Liver (tissue), 8 donors: ENCODE measurements at regions not wholly inside any gene's neighbourhood (a gene's known extent, or its start where the extent isn't known, plus 50 kb on each side); places are given as distances from the start of the nearest gene placed in this dataset.

Experiments used
- DNase-seq: peaks from one replicate; pipeline ENCODE4 v3.0.0-alpha.2; 2017; ENCODE audit warnings: low spot score
- H3K27ac ChIP-seq, 2 donors: one replicate each; pipeline ENCODE4 v1.7.0; 2013; ENCODE audit warnings: inconsistent platforms in 2 of 2, low read length in 2 of 2, control low read depth in 1 of 2, low read depth in 1 of 2, mild to moderate bottlenecking in 1 of 2
- H3K27me3 ChIP-seq, 4 donors: one replicate each; pipeline versions ENCODE4 v1.6.1 to v1.7.0; 2013; ENCODE audit warnings: low read length in 3 of 4, inconsistent platforms in 1 of 4, mild to moderate bottlenecking in 1 of 4, moderate library complexity in 1 of 4; ENCODE audit not compliant: control insufficient read depth in 4 of 4, insufficient read depth in 4 of 4
- H3K36me3 ChIP-seq, 4 donors: one replicate each; pipeline versions ENCODE4 v1.6.1 to v1.7.0; 2013; ENCODE audit warnings: low read length in 3 of 4, mild to moderate bottlenecking in 3 of 4, low read depth in 1 of 4, moderate library complexity in 1 of 4; ENCODE audit not compliant: control insufficient read depth in 4 of 4, insufficient read depth in 3 of 4
- H3K4me1 ChIP-seq, 4 donors: one replicate each; pipeline versions ENCODE4 v1.6.1 to v1.7.0; 2013; ENCODE audit warnings: low read length in 3 of 4, mild to moderate bottlenecking in 3 of 4, moderate library complexity in 1 of 4; ENCODE audit not compliant: control insufficient read depth in 4 of 4, insufficient read depth in 4 of 4
- H3K4me3 ChIP-seq, 3 donors: one replicate each; pipeline versions ENCODE4 v1.6.1 to v1.7.0; 2013; ENCODE audit warnings: low read length in 3 of 3, control low read depth in 1 of 3, low read depth in 1 of 3, mild to moderate bottlenecking in 1 of 3
- H3K9ac ChIP-seq, 2 donors: one replicate each; pipeline ENCODE4 v1.7.0; 2013; ENCODE audit warnings: low read length in 2 of 2, mild to moderate bottlenecking in 2 of 2, moderate library complexity in 2 of 2, control low read depth in 1 of 2, low read depth in 1 of 2
- H3K9me3 ChIP-seq, 4 donors: one replicate each; pipeline versions ENCODE4 v1.6.1 to v1.7.0; 2013; ENCODE audit warnings: low read length in 3 of 4; ENCODE audit not compliant: control insufficient read depth in 4 of 4
- ATF3 ChIP-seq: IDR thresholded peaks from 2 replicates; pipeline ENCODE4 v1.6.1; 2016; ENCODE audit warnings: antibody characterized with exemption
- EGR1 ChIP-seq, 2 donors: IDR thresholded peaks; 2 replicates each; pipeline ENCODE4 v1.6.1; 2016 to 2018; ENCODE audit warnings: antibody characterized with exemption in 2 of 2, low read depth in 2 of 2
- FOXA1 ChIP-seq: IDR thresholded peaks from 2 replicates; pipeline ENCODE4 v1.6.1; 2016; ENCODE audit warnings: antibody characterized with exemption
- FOXA2 ChIP-seq: IDR thresholded peaks from 2 replicates; pipeline ENCODE4 v1.6.1; 2016; ENCODE audit warnings: antibody characterized with exemption
- GABPA ChIP-seq, 2 donors: IDR thresholded peaks in 1 of 2; conservative IDR thresholded peaks in 1 of 2; 2 replicates each; pipeline ENCODE4 v1.6.1; 2016; ENCODE audit warnings: antibody characterized with exemption in 2 of 2, mild to moderate bottlenecking in 1 of 2, moderate library complexity in 1 of 2
- HNF4A ChIP-seq, 2 donors: conservative IDR thresholded peaks; 2 replicates each; pipeline ENCODE4 v1.6.1; 2016; ENCODE audit warnings: antibody characterized with exemption in 2 of 2, mild to moderate bottlenecking in 2 of 2
- HNF4G ChIP-seq: IDR thresholded peaks from 2 replicates; pipeline ENCODE4 v1.6.1; 2016; ENCODE audit warnings: antibody characterized with exemption
- JUND ChIP-seq, 2 donors: IDR thresholded peaks; 2 replicates each; pipeline ENCODE4 v1.6.1; 2016; ENCODE audit warnings: antibody characterized with exemption in 2 of 2
- NR2F2 ChIP-seq: IDR thresholded peaks from 2 replicates; pipeline ENCODE4 v1.6.1; 2016; ENCODE audit warnings: antibody characterized with exemption
- RAD21 ChIP-seq, 2 donors: IDR thresholded peaks; 2 replicates each; pipeline ENCODE4 v1.6.1; 2016; ENCODE audit warnings: antibody characterized with exemption in 2 of 2, mild to moderate bottlenecking in 2 of 2
- REST ChIP-seq: IDR thresholded peaks from 2 replicates; pipeline ENCODE4 v1.6.1; 2016; ENCODE audit warnings: antibody characterized with exemption, mild to moderate bottlenecking
- RXRA ChIP-seq, 2 donors: IDR thresholded peaks; 2 replicates each; pipeline ENCODE4 v1.6.1; 2017 to 2018; ENCODE audit warnings: antibody characterized with exemption in 2 of 2, mild to moderate bottlenecking in 1 of 2
- SP1 ChIP-seq: IDR thresholded peaks from 2 replicates; pipeline ENCODE4 v1.6.1; 2018; ENCODE audit warnings: antibody characterized with exemption, mild to moderate bottlenecking
- TAF1 ChIP-seq: conservative IDR thresholded peaks from 2 replicates; pipeline ENCODE4 v1.6.1; 2016; ENCODE audit warnings: antibody characterized with exemption, mild to moderate bottlenecking
- YY1 ChIP-seq: IDR thresholded peaks from 2 replicates; pipeline ENCODE4 v1.6.1; 2016; ENCODE audit warnings: antibody characterized with exemption, mild to moderate bottlenecking
- ZBTB33 ChIP-seq: IDR thresholded peaks from 2 replicates; pipeline ENCODE4 v1.6.1; 2016; ENCODE audit warnings: antibody characterized with exemption
- WGBS: extraction: QIAGEN DNeasy Blood & Tissue Kit; methylation state at CpG from one replicate; pipeline ENCODE4 v1.1.7; 2013; 5-methylcytosine and 5-hydroxymethylcytosine counted together
- TF ChIP-seq, protein P1 (sequence below): IDR thresholded peaks from 2 replicates; pipeline ENCODE4 v1.6.1; 2016; ENCODE audit warnings: antibody characterized with exemption
- TF ChIP-seq, protein P2 (sequence below): fragments of 150-350 bp; IDR thresholded peaks from 2 replicates; pipeline ENCODE4 v1.5.1; 2017; ENCODE audit warnings: improper control_type of control experiment, low read depth, low read length; ENCODE audit not compliant: missing input control
- donor health status: healthy.
- donor health status: healthy.
- donor health status: healthy.
- donor health status: healthy.
- donor health status: healthy.

GRCh38 chr5:2353871-2354440 is 397.5 kb downstream of the IRX2 start:
- H3K36me3 ChIP-seq = no peaks in the 10 kb centered on the region
- no peaks in the 10 kb centered on the region for H3K27me3 ChIP-seq
- peaks cover 0 to 2% (median 0%) of the 10 kb centered on the region in 4 donors for H3K9me3 ChIP-seq
- H3K4me1 ChIP-seq = peaks cover 0 to 2% (median 0%) of the 10 kb centered on the region in 4 donors
- TF ChIP-seq HNF4G (no peak), TAF1 (no peak), FOXA1 (no peak), REST (no peak), FOXA2 (no peak), JUND (IDR thresholded peaks at IDR 0.05) (no peak), RXRA (IDR thresholded peaks at IDR 0.05) (no peak), YY1 (no peak), EGR1 (IDR thresholded peaks at IDR 0.05; ENCODE audit: low read depth in 2 of 2) (no peak), NR2F2 (no peak)
- TF ChIP-seq, protein P1, sequence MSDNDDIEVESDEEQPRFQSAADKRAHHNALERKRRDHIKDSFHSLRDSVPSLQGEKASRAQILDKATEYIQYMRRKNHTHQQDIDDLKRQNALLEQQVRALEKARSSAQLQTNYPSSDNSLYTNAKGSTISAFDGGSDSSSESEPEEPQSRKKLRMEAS = no peak
- TF ChIP-seq, protein P2, sequence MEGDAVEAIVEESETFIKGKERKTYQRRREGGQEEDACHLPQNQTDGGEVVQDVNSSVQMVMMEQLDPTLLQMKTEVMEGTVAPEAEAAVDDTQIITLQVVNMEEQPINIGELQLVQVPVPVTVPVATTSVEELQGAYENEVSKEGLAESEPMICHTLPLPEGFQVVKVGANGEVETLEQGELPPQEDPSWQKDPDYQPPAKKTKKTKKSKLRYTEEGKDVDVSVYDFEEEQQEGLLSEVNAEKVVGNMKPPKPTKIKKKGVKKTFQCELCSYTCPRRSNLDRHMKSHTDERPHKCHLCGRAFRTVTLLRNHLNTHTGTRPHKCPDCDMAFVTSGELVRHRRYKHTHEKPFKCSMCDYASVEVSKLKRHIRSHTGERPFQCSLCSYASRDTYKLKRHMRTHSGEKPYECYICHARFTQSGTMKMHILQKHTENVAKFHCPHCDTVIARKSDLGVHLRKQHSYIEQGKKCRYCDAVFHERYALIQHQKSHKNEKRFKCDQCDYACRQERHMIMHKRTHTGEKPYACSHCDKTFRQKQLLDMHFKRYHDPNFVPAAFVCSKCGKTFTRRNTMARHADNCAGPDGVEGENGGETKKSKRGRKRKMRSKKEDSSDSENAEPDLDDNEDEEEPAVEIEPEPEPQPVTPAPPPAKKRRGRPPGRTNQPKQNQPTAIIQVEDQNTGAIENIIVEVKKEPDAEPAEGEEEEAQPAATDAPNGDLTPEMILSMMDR = no peak
- no peak overlapping the region for H3K27ac ChIP-seq
- no peak overlapping the region for H3K9ac ChIP-seq
- 84% methylated on average over 10 of the region's 10 CpGs for WGBS
- no peak overlapping the region for H3K4me3 ChIP-seq
- no peak for DNase-seq

DNA sequence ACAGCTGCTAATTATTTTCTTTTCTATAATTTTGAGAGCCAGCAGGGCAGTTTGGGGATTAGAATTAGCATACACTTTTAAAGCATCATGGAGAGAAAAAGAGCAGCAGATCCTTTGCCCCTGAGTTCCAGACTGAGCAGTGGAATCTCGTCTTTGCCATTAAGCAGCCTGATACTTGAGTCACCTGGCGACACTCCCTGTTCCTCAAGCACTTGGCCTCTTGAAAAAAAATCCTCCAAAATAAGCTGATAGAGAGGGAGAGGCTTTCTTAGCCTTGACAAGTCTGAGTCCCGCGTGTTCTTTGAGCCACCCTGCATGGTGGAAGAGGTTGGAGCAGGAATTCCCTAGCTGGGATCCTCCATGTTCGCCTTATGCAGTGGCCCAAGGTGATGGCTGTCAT is 398.3 kb downstream of the IRX2 start:
- H3K27ac ChIP-seq = no peak overlapping the region

More for the DNA sequence above, 398.3 kb downstream of the IRX2 start:
- WGBS = 88% methylated on average over 5 of the region's 5 CpGs
- no peak for DNase-seq
- H3K9ac ChIP-seq = no peak overlapping the region
- TF ChIP-seq, protein P1 = no peak
- TF ChIP-seq FOXA2 = no peak
- TF ChIP-seq RXRA (IDR thresholded peaks at IDR 0.05) = no peak
- TF ChIP-seq GABPA (IDR thresholded peaks at IDR 0.05 in 1 of 2, conservative IDR thresholded peaks at IDR 0.05 in 1 of 2) = no peak
- no peak for TF ChIP-seq HNF4G
- TF ChIP-seq HNF4A (conservative IDR thresholded peaks at IDR 0.05) = no peak
- no peak for TF ChIP-seq REST
- no peak for TF ChIP-seq TAF1
- TF ChIP-seq ATF3 = no peak
- TF ChIP-seq ZBTB33 = no peak
- TF ChIP-seq NR2F2 = no peak
- no peak for TF ChIP-seq RAD21 (IDR thresholded peaks at IDR 0.05)
- no peak for TF ChIP-seq EGR1 (IDR thresholded peaks at IDR 0.05; ENCODE audit: low read depth in 2 of 2)
- no peak for TF ChIP-seq YY1
- no peak for TF ChIP-seq JUND (IDR thresholded peaks at IDR 0.05)
- TF ChIP-seq SP1 = no peak
- no peak for TF ChIP-seq FOXA1
- H3K9me3 ChIP-seq = peaks cover 0 to 2% (median 0%) of the 10 kb centered on the region in 4 donors
- no peak overlapping the region for H3K4me3 ChIP-seq
- no peaks in the 10 kb centered on the region for H3K27me3 ChIP-seq
- H3K36me3 ChIP-seq = no peaks in the 10 kb centered on the region
- peaks cover 0 to 2% (median 0%) of the 10 kb centered on the region in 4 donors for H3K4me1 ChIP-seq
